ENCODE measurements at regions not wholly inside any gene's neighbourhood (a gene's known extent, or its start where the extent isn't known, plus 50 kb on each side); places are given as distances from the start of the nearest gene placed in this dataset.

DNA sequence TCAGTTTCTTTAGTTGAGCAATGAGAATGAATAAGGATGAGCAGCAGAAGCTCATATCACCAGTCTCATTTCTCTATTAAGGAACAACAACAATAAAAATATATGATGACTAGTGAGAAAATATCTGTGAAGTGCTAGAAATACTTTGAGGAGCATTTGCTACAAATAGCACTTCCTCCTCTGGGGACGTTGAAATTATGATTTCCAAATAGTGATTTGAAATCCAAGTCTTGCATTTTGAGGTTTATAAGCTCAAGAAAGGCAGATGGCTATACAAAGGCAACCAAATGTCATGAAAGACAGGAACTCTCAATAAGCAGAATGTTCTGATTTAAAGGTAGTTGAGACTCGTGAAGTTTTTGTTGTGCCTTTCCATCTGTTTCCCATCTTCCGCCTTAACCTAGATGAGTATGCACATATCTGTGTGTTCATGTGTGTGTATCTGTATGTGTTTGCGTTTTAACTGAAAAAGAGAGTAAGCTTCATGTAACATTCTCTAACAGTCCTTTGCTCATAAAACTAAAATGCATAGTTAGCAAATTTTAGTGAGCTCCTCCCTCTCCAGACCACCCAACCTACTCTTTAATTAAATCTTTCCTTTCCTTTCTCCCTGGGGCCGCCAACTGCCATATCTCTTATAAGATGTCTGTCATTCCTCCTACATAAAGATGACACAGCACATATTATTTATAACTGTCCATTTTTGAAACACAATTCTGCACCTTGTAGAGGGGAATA is 222.6 kb upstream of the RASGEF1B start:
- no peak overlapping the region for H3K4me3 ChIP-seq
- no peaks in the 10 kb centered on the region for H3K4me1 ChIP-seq
- H3K9me3 ChIP-seq (replicated peaks) = no peaks in the 10 kb centered on the region
- H3K27me3 ChIP-seq (ENCODE audit: low read depth) = peaks cover 7% of the 10 kb centered on the region
- no peaks in the 10 kb centered on the region for H3K36me3 ChIP-seq
- no peak for DNase-seq
- no peak overlapping the region for H3K27ac ChIP-seq (replicated peaks)
- TF ChIP-seq, protein P1, sequence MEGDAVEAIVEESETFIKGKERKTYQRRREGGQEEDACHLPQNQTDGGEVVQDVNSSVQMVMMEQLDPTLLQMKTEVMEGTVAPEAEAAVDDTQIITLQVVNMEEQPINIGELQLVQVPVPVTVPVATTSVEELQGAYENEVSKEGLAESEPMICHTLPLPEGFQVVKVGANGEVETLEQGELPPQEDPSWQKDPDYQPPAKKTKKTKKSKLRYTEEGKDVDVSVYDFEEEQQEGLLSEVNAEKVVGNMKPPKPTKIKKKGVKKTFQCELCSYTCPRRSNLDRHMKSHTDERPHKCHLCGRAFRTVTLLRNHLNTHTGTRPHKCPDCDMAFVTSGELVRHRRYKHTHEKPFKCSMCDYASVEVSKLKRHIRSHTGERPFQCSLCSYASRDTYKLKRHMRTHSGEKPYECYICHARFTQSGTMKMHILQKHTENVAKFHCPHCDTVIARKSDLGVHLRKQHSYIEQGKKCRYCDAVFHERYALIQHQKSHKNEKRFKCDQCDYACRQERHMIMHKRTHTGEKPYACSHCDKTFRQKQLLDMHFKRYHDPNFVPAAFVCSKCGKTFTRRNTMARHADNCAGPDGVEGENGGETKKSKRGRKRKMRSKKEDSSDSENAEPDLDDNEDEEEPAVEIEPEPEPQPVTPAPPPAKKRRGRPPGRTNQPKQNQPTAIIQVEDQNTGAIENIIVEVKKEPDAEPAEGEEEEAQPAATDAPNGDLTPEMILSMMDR (IDR thresholded peaks at IDR 0.05; ENCODE audit: borderline replicate concordance) = no peak
- intact Hi-C loops (cut with micrococcal nuclease) = no loop called here

DNA sequence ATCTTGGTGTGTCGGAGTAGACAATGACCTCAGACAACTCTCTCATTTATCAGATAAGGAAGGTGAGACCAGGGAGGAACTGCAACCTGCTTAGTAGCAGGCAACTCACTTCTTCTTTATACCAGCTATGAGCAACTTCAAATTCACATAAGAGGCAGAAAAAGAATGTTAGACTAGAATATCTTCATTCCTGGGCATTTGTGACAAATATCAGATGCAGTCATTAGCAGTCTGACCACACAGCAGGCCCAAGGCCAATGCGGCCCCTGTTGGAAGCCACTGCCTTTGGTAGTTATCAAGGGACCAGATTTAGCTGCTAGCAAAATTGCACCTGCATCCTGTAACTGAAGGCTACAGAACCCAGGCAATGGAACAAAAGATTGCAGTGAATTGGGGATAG is 219.2 kb upstream of the RASGEF1B start:
- no peak overlapping the region for H3K4me3 ChIP-seq
- no peak for DNase-seq
- intact Hi-C loops (cut with micrococcal nuclease) = no loop called here
- no peaks in the 10 kb centered on the region for H3K4me1 ChIP-seq
- peaks cover 7% of the 10 kb centered on the region for H3K27me3 ChIP-seq (ENCODE audit: low read depth)
- H3K9me3 ChIP-seq (replicated peaks) = no peaks in the 10 kb centered on the region
- H3K36me3 ChIP-seq = no peaks in the 10 kb centered on the region
- TF ChIP-seq, protein P1 (IDR thresholded peaks at IDR 0.05; ENCODE audit: borderline replicate concordance) = no peak
- no peak overlapping the region for H3K27ac ChIP-seq (replicated peaks)

DNA sequence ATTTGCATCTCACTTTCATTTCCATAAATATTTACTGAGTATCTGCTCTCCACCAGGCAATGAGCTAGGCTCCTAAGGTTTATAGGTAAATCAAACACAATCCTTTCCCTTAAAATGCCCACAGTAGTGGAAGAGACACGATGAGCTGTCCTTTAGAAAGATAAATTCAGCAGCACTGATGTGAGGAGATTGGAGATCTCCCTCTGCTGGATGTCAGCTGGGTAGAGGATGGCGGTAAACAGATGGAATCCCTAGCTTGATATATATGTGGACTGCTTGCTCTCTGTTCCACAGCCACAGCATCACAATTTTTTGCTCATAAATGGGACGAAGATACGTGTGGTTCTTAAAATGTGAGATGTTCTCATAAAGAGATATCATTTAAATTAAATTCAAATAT is 216.4 kb upstream of the RASGEF1B start:
- Histone ChIP-seq H3K27me3 (ENCODE audit: low read depth) (peaks cover 3% of the 10 kb centered on the region), H3K36me3 (no peaks in the 10 kb centered on the region), H3K4me3 (no peak overlapping the region), H3K27ac (replicated peaks) (no peak overlapping the region), H3K4me1 (no peaks in the 10 kb centered on the region), H3K9me3 (replicated peaks) (no peaks in the 10 kb centered on the region)
- TF ChIP-seq, protein P1 (IDR thresholded peaks at IDR 0.05; ENCODE audit: borderline replicate concordance) = no peak
- DNase-seq = no peak
- intact Hi-C loops (cut with micrococcal nuclease) = no loop called here

DNA sequence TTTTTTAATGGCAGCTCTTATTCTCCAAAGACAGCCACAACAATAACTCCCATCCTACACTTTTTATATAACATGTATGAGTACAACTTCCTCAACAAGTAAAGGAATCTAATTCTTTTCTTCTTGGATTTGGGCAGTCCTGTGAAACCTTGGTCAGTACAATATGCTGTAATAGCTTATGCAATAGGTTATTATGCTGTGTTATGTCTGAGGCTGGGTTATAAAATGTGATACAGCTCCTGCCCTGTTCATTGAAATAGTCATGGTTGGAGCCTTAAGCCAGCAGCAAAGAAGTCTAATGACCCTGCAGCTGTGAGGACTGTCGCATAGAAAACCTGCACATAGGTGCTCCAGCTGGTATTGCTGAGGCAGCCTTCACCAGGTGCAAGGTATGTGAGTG is 215.8 kb upstream of the RASGEF1B start:
- intact Hi-C loops (cut with micrococcal nuclease) = no loop called here
- DNase-seq = no peak
- H3K36me3 ChIP-seq = no peaks in the 10 kb centered on the region
- no peaks in the 10 kb centered on the region for H3K9me3 ChIP-seq (replicated peaks)
- TF ChIP-seq, protein P1 (IDR thresholded peaks at IDR 0.05; ENCODE audit: borderline replicate concordance) = no peak
- no peaks in the 10 kb centered on the region for H3K4me1 ChIP-seq
- no peaks in the 10 kb centered on the region for H3K27me3 ChIP-seq (ENCODE audit: low read depth)
- H3K27ac ChIP-seq (replicated peaks) = no peak overlapping the region
- no peak overlapping the region for H3K4me3 ChIP-seq

DNA sequence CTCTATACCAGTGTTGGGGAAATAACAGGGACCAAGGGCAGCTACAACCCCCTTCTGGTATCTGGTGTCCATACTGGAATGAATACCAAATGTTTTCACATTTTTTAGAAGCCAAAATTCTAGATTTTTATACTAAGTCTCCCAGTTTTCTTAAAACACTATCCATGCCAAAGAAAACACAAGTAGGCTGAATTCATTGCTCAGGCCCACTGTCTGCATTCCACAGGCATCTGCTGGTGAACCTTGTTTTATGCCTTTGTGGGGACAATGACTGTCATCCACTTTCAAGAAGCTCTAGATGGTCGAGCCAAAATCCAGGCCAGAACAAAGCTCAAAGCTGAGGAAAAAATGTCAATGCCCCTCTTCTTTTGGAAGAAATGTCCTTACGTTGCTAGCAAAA is 213.4 kb upstream of the RASGEF1B start:
- DNase-seq = no peak
- Histone ChIP-seq H3K36me3 (no peaks in the 10 kb centered on the region), H3K4me3 (no peak overlapping the region), H3K27ac (replicated peaks) (no peak overlapping the region), H3K4me1 (no peaks in the 10 kb centered on the region), H3K9me3 (replicated peaks) (no peaks in the 10 kb centered on the region), H3K27me3 (ENCODE audit: low read depth) (no peaks in the 10 kb centered on the region)
- intact Hi-C loops (cut with micrococcal nuclease) = no loop called here
- TF ChIP-seq, protein P1 (IDR thresholded peaks at IDR 0.05; ENCODE audit: borderline replicate concordance) = no peak
